Ovary (tissue), 7 donors: ENCODE measurements at regions not wholly inside any gene's neighbourhood (a gene's known extent, or its start where the extent isn't known, plus 50 kb on each side); places are given as distances from the start of the nearest gene placed in this dataset.
"Not testable (repeated sequence)": the region's sequence is repeated elsewhere in the genome, so short reads cannot be mapped to it uniquely, and the experiment has no call there.

ENCODE experiments used
- DNase-seq, 5 donors: peaks; one replicate each; pipeline ENCODE4 v3.0.0-alpha.2; 2019 to 2020
- H3K27ac ChIP-seq, 2 donors: fragments of 200-600 bp; one replicate each; pipeline versions ENCODE4 v1.5.1 to v1.8.0; 2019 to 2022
- H3K27me3 ChIP-seq: fragments of 200-600 bp; one replicate; pipeline ENCODE4 v1.8.0; 2022
- H3K36me3 ChIP-seq: fragments of 200-600 bp; sonication (generic); one replicate; pipeline ENCODE4 v1.5.1; 2019
- H3K4me1 ChIP-seq: one replicate; pipeline ENCODE4 v1.8.1; 2013; ENCODE audit warnings: mild to moderate bottlenecking, moderate library complexity; ENCODE audit not compliant: insufficient read depth
- H3K4me3 ChIP-seq: fragments of 200-600 bp; sonication (generic); one replicate; pipeline ENCODE4 v1.5.1; 2017
- H3K9me3 ChIP-seq, 2 donors: fragments of 200-600 bp in 1 of 2; sonication (generic) in 1 of 2; one replicate each; pipeline versions ENCODE4 v1.5.1 to v1.8.1; 2013 to 2019; ENCODE audit warnings: mild to moderate bottlenecking in 1 of 2, moderate library complexity in 1 of 2
- CTCF ChIP-seq, 3 donors: fragments of 450-650 bp in 2 of 3; fragments of 200-600 bp in 1 of 3; IDR thresholded peaks; one replicate each; pipeline versions ENCODE4 v1.5.1 to v1.8.0; 2016 to 2022; ENCODE audit warnings: antibody characterized with exemption in 3 of 3, mild to moderate bottlenecking in 1 of 3
- EP300 ChIP-seq: sonication (generic); formaldehyde crosslinking; IDR thresholded peaks from one replicate; pipeline ENCODE4 v1.6.1; 2017; ENCODE audit warnings: antibody characterized with exemption
- POLR2A ChIP-seq: fragments of 450-650 bp; IDR thresholded peaks from one replicate; pipeline ENCODE4 v1.6.1; 2017; ENCODE audit warnings: antibody characterized with exemption, mild to moderate bottlenecking, moderate library complexity
- WGBS, 3 donors: extraction: QIAGEN DNeasy Blood & Tissue Kit in 1 of 3; methylation state at CpG; one replicate each; pipeline versions ENCODE4 v1.1.5 to v1.1.7; 2013 to 2017; 5-methylcytosine and 5-hydroxymethylcytosine counted together
- intact Hi-C, 4 donors: fragments of 100-400 bp; cut with DNase I; formaldehyde crosslinking; loops; one replicate each; pipeline versions ENCODE4 v1.11.0 to v1.15.1; 2022 to 2023
- donor health status: DM: no; HTN: no; CAD: no; lungs with moderate emphysema.
- donor health status: DM: no; HTN: no; CAD: no.
- donor health status: Bipolar disorder and iron deficiency.
- donor health status: DM: no; HTN: no; CAD: no.
- donor health status: DM: yes; HTN: yes; CAD: no.

DNA sequence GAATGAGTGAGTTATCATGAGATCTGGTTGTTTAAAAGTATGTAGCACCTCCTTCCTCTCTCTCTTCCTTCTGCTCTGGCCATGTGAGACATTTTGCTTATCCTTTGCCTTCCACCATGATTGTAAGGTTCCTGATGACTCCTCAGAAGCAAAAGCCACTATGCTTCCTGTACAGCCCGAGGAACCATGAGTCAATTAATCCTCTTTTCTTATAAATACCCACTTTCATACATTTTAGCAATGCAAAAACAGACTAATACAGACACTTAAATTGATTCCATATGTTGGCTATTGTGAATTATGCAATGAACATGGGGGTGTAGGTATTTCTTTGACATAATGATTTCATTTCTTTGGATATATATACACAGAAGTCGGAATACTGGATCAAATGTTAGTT is 792.8 kb upstream of the EYS start:
- TF ChIP-seq EP300 (no peak), POLR2A (no peak), CTCF (IDR thresholded peaks at IDR 0.05) (no peak)
- Histone ChIP-seq H3K27ac (no peak overlapping the region), H3K4me1 (no peaks in the 10 kb centered on the region), H3K4me3 (no peak overlapping the region), H3K9me3 (no peaks in the 10 kb centered on the region), H3K36me3 (no peaks in the 10 kb centered on the region), H3K27me3 (no peaks in the 10 kb centered on the region)
- intact Hi-C loops, result no loop called here
- 87 to 88% (median 87%) methylated on average over 2 of the region's 2 CpGs for WGBS, 3 donors
- DNase-seq, result no peak

DNA sequence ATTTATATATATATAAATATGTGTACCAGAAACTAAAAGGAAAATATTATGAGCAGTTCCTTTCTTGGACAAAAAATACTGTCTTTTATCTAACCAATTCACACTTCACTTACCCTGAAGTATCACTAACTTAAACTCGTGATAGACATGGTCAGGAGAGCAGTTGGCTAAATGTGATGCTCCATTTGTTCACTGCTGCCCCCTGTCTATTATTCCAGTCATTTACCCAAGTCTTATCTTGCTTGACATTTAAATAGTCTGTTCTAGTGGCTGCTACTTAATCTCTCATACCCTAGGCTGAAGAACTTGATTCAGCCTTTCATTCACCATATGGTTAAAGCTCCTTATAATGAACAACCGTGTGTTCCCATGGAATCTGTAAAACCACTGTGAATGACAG is 789.6 kb upstream of the EYS start:
- intact Hi-C loops, result no loop called here
- TF ChIP-seq EP300, result no peak
- no peak for TF ChIP-seq POLR2A
- no peak for TF ChIP-seq CTCF (IDR thresholded peaks at IDR 0.05)
- Histone ChIP-seq H3K36me3 (no peaks in the 10 kb centered on the region), H3K4me3 (no peak overlapping the region), H3K4me1 (no peaks in the 10 kb centered on the region), H3K27me3 (no peaks in the 10 kb centered on the region), H3K9me3 (no peaks in the 10 kb centered on the region), H3K27ac (no peak overlapping the region)
- no peak for DNase-seq
- WGBS, 3 donors, result 28 to 40% (median 37%) methylated on average over 2 of the region's 2 CpGs

- DNase-seq, H3K4me3 ChIP-seq, H3K27ac ChIP-seq, H3K4me1 ChIP-seq, intact Hi-C loops, H3K9me3 ChIP-seq, H3K36me3 ChIP-seq, H3K27me3 ChIP-seq: not testable (repeated sequence)
- 85 to 96% (median 94%) methylated on average over 2 of the region's 2 CpGs for WGBS, 3 donors
These were observed 787.6 kb upstream of the EYS start for GRCh38 chr6:66494643-66495042.

DNA sequence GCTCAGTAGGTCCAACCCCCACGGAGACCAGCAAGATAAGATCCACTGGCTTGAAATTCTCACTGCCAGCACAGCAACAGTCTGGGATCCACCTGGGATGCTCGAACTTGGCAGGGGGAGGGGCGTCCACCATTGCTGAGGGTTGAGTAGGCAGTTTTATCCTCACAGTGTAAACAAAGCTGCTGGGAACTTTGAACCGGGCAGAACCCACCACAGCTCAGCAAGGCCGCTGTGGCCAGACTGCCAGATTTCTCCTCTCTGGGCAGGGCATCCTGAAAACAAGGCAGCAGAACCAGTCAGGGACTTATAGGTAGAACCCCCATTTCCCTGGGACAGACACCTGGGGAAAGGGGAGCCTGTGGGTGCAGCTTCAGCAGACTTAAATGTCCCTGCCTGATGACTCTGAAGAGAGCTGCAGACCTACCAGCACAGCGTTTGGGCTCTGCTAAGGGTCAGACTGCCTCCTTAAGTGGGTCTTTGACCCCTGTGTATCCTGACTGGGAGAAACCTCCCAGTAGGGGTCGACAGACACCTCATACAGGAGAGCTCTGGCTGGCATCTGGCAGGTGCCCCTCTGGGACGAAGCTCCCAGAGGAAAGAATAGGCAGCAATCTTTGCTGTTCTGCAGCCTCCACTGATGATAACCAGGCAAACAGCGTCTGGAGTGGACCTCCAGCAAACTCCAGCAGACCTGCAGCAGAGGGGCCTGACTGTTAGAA is 782.4 kb upstream of the EYS start:
- Histone ChIP-seq H3K4me1 (no peaks in the 10 kb centered on the region), H3K27ac (no peak overlapping the region), H3K27me3 (no peaks in the 10 kb centered on the region), H3K36me3 (no peaks in the 10 kb centered on the region), H3K4me3 (no peak overlapping the region), H3K9me3 (no peaks in the 10 kb centered on the region)
- intact Hi-C loops, result no loop called here
- 72 to 76% (median 73%) methylated on average over 8 to 9 of the region's 9 CpGs for WGBS, 3 donors
- DNase-seq, result no peak
- TF ChIP-seq CTCF (IDR thresholded peaks at IDR 0.05) (no peak), EP300 (no peak)

- no peaks in the 10 kb centered on the region for H3K36me3 ChIP-seq
- intact Hi-C loops, result no loop called here
- no peaks in the 10 kb centered on the region for H3K27me3 ChIP-seq
- H3K27ac ChIP-seq, result no peak overlapping the region
- H3K4me1 ChIP-seq, result no peaks in the 10 kb centered on the region
- DNase-seq, result no peak
- no peaks in the 10 kb centered on the region for H3K9me3 ChIP-seq
- H3K4me3 ChIP-seq, result no peak overlapping the region
- 85 to 92% (median 90%) methylated on average over 8 of the region's 8 CpGs for WGBS, 3 donors
- TF ChIP-seq POLR2A (no peak), EP300 (no peak), CTCF (IDR thresholded peaks at IDR 0.05) (no peak)
These were observed 774.2 kb upstream of the EYS start for GRCh38 chr6:66481216-66481615.
